Testis (tissue), 2 donors: ENCODE measurements at regions not wholly inside any gene's neighbourhood (a gene's known extent, or its start where the extent isn't known, plus 50 kb on each side); places are given as distances from the start of the nearest gene placed in this dataset.

Experiments used
- DNase-seq: peaks from one replicate; pipeline ENCODE4 v3.0.0-alpha.2; 2019
- H3K27ac ChIP-seq, 2 donors: fragments of 200-600 bp; sonication (generic); one replicate each; pipeline ENCODE4 v1.5.1; 2019
- H3K27me3 ChIP-seq: fragments of 200-600 bp; sonication (generic); one replicate; pipeline ENCODE4 v1.5.1; 2019
- H3K36me3 ChIP-seq: fragments of 200-600 bp; sonication (generic); one replicate; pipeline ENCODE4 v1.5.1; 2017; ENCODE audit warnings: low read depth; ENCODE audit errors: missing control alignments
- H3K4me1 ChIP-seq: fragments of 200-600 bp; sonication (generic); one replicate; pipeline ENCODE4 v1.5.1; 2019
- H3K4me3 ChIP-seq, 2 donors: fragments of 200-600 bp; sonication (generic); one replicate each; pipeline ENCODE4 v1.5.1; 2017 to 2019
- H3K9me3 ChIP-seq: fragments of 200-600 bp; sonication (generic); one replicate; pipeline ENCODE4 v1.5.1; 2017
- CTCF ChIP-seq, 3 experiments: fragments of 450-650 bp in 2 of 3; fragments of 200-600 bp in 1 of 3; sonication (generic) in 1 of 3; IDR thresholded peaks; one replicate each; pipeline ENCODE4 v1.5.1; 2016 to 2019; ENCODE audit warnings: antibody characterized with exemption in 3 of 3, mild to moderate bottlenecking in 2 of 3, moderate library complexity in 1 of 3
- POLR2A ChIP-seq: fragments of 450-650 bp; IDR thresholded peaks from one replicate; pipeline ENCODE4 v1.6.1; 2017; ENCODE audit warnings: antibody characterized with exemption, mild to moderate bottlenecking, moderate library complexity
- WGBS, 2 donors: methylation state at CpG; one replicate each; pipeline ENCODE4 v1.1.5; 2018; 5-methylcytosine and 5-hydroxymethylcytosine counted together
- intact Hi-C: fragments of 100-400 bp; cut with DNase I; formaldehyde crosslinking; loops from one replicate; pipeline ENCODE4 v1.15.1; 2023; ENCODE audit warnings: low total_unique reads

GRCh38 chr3:171940151-171940649 is 97.1 kb downstream of the TMEM212 start:
- intact Hi-C loops, result no loop called here
- Histone ChIP-seq H3K9me3 (no peaks in the 10 kb centered on the region), H3K4me3 (no peak overlapping the region), H3K36me3 (no peaks in the 10 kb centered on the region), H3K27me3 (no peaks in the 10 kb centered on the region), H3K27ac (no peak overlapping the region), H3K4me1 (no peaks in the 10 kb centered on the region)
- WGBS, 2 donors, result 67 to 70% methylated on average over 4 of the region's 4 CpGs
- TF ChIP-seq CTCF (IDR thresholded peaks at IDR 0.05), result no peak
- TF ChIP-seq POLR2A, result no peak
- no peak for DNase-seq

DNA sequence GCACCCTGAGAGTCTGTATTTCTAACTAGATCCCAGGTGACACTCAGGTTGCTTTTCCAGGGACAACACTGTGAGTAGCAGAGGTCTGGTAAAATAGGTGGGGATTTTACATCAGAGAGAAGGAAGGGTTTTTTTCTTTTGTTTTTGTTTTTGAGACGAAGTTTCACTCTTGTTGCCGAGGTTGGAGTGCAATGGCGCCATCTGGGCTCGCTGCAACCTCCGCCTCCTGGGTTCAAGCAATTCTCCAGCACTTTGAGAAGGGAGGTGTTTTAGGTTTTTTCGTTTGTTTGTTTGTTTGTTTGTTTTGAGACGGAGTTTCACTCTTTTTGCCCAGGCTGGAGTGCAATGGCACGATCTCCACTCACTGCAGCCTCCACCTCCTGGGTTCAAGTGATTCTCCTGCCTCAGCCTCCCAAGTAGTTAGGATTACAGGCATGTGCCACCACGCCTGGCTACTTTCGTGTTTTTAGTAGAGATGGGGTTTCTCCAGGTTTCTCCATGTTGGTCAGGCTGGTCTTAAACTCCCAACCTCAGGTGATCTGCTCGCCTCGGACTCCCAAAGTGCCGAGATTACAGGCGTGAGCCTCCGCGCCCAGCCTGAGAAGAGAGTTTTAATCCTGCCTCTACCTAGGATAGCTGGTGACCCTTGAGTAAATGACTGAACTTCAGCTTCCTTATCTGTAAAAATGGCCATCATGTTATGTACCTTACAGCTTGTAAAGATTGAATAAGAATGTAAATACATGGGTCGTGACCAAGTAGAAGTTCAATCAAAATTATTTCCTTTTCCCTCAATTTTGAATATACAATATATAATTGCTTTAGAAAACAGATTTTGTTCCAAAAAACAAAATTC is 95.9 kb upstream of the FNDC3B start:
- Histone ChIP-seq H3K4me1 (no peaks in the 10 kb centered on the region), H3K27me3 (no peaks in the 10 kb centered on the region), H3K27ac (no peak overlapping the region), H3K4me3 (no peak overlapping the region), H3K36me3 (no peaks in the 10 kb centered on the region), H3K9me3 (no peaks in the 10 kb centered on the region)
- intact Hi-C loops, result no loop called here
- no peak for DNase-seq
- WGBS, 2 donors, result 94 to 97% methylated on average over 16 of the region's 17 CpGs
- TF ChIP-seq POLR2A (no peak), CTCF (IDR thresholded peaks at IDR 0.05) (no peak)

DNA sequence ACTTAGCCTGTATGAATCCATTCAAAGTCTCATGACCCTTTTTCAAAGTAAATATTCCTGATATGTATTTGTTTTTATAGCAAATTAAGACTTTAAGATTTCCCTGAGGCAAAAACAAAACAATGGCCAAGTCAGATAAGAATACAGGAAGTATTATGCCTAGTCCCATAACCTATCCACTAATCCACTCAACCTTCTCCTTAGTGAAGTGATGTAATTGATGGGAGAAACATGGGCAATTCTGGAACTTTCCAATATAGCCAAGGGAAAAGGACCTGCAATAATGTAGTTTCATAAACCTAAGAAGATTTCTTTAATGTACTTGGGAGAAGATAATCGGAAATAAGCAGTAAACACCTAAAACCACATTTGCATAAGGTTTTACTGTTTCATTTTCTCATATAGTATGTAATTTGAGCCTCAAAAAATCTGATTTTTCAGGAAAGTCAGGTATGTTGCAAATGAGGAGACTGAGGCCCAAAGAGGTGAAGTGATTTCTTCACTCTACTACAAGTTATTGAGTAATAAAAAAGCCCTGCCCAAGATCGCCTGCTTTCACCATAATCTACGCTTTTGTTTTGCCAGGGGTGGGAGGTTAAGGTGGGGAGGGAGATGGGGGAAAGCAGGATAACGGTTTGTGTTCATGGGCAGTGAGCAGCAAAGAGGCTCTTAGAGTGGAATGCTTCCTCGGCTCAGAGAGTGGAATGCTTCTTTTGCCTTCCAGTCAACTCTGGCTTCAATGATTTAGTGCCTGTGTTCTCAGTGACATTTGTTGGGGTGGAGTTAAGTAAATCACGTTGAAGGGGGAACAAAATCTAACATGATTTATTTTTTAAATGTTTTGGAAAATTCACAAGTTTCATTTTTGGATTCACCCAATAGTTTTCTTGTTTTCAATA is 95.0 kb upstream of the FNDC3B start:
- H3K27me3 ChIP-seq, result no peaks in the 10 kb centered on the region
- intact Hi-C loops, result no loop called here
- no peak for DNase-seq
- 64 to 74% methylated on average over 6 of the region's 6 CpGs for WGBS, 2 donors
- H3K27ac ChIP-seq, result no peak overlapping the region
- H3K4me3 ChIP-seq, result no peak overlapping the region
- TF ChIP-seq POLR2A (no peak), CTCF (IDR thresholded peaks at IDR 0.05) (no peak)
- no peaks in the 10 kb centered on the region for H3K9me3 ChIP-seq
- no peaks in the 10 kb centered on the region for H3K36me3 ChIP-seq
- H3K4me1 ChIP-seq, result no peaks in the 10 kb centered on the region

- no peaks in the 10 kb centered on the region for H3K36me3 ChIP-seq
- TF ChIP-seq POLR2A (no peak), CTCF (IDR thresholded peaks at IDR 0.05) (no peak)
- H3K4me1 ChIP-seq, result no peaks in the 10 kb centered on the region
- H3K27ac ChIP-seq, result no peak overlapping the region
- 85 to 88% methylated on average over 3 of the region's 3 CpGs for WGBS, 2 donors
- intact Hi-C loops, result no loop called here
- H3K4me3 ChIP-seq, result no peak overlapping the region
- H3K9me3 ChIP-seq, result no peaks in the 10 kb centered on the region
- DNase-seq, result no peak
- H3K27me3 ChIP-seq, result no peaks in the 10 kb centered on the region
Observed at GRCh38 chr3:171948674-171949073, 90.7 kb upstream of the FNDC3B start.
